Endodermal cell (in vitro differentiated cells): ENCODE measurements at regions not wholly inside any gene's neighbourhood (a gene's known extent, or its start where the extent isn't known, plus 50 kb on each side); places are given as distances from the start of the nearest gene placed in this dataset.

Experiments
- DNase-seq: peaks from one replicate; pipeline ENCODE4 v3.0.0-alpha.2; 2017
- H3K27ac ChIP-seq: 2 replicates; pipeline ENCODE4 v1.5.1; 2013; ENCODE audit warnings: mild to moderate bottlenecking, low read depth, low read length, moderate library complexity
- H3K27me3 ChIP-seq: 2 replicates; pipeline ENCODE4 v1.6.1; 2013; ENCODE audit warnings: mild to moderate bottlenecking, low read length, moderate library complexity; ENCODE audit not compliant: insufficient read depth, control insufficient read depth, poor library complexity, severe bottlenecking
- H3K36me3 ChIP-seq: 2 replicates; pipeline ENCODE4 v1.7.0; 2013; ENCODE audit warnings: mild to moderate bottlenecking, low read length, moderate library complexity; ENCODE audit not compliant: control insufficient read depth, insufficient read depth
- H3K4me1 ChIP-seq: one replicate; pipeline ENCODE4 v1.7.0; 2013; ENCODE audit warnings: low read length; ENCODE audit not compliant: control insufficient read depth, insufficient read depth
- H3K4me3 ChIP-seq: 2 replicates; pipeline ENCODE4 v1.5.1; 2013; ENCODE audit warnings: mild to moderate bottlenecking, low read length, moderate library complexity
- H3K9ac ChIP-seq: 2 replicates; pipeline ENCODE4 v1.6.1; 2013; ENCODE audit warnings: mild to moderate bottlenecking, low read length, moderate library complexity; ENCODE audit not compliant: poor library complexity, severe bottlenecking; ENCODE audit errors: extremely low read depth
- H3K9me3 ChIP-seq: 2 replicates; pipeline ENCODE4 v1.6.1; 2013; ENCODE audit warnings: mild to moderate bottlenecking, low read length, moderate library complexity; ENCODE audit not compliant: control insufficient read depth
- H3K27ac Mint-ChIP-seq: 2 replicates; pipeline ENCODE4 v1.8.0; 2020; ENCODE audit warnings: mixed read lengths
- H3K27me3 Mint-ChIP-seq: 2 replicates; pipeline ENCODE4 v1.8.0; 2021; ENCODE audit warnings: mild to moderate bottlenecking, mixed read lengths; ENCODE audit not compliant: insufficient read depth
- H3K36me3 Mint-ChIP-seq: 2 replicates; pipeline ENCODE4 v1.8.0; 2020; ENCODE audit warnings: low read depth, mixed read lengths
- H3K4me1 Mint-ChIP-seq: 2 replicates; pipeline ENCODE4 v1.8.0; 2020; ENCODE audit warnings: mixed read lengths
- H3K4me3 Mint-ChIP-seq: 2 replicates; pipeline ENCODE4 v1.8.0; 2020; ENCODE audit warnings: mild to moderate bottlenecking, moderate library complexity, mixed read lengths
- H3K9me3 Mint-ChIP-seq: 2 replicates; pipeline ENCODE4 v1.8.0; 2020; ENCODE audit warnings: mild to moderate bottlenecking, mixed read lengths
- CTCF ChIP-seq: fragments of 200-600 bp; sonication (generic); conservative IDR thresholded peaks from 2 replicates; pipeline ENCODE4 v1.5.0; 2021; ENCODE audit warnings: antibody characterized with exemption, mild to moderate bottlenecking
- WGBS, 2 experiments: methylation state at CpG; one replicate each; pipeline versions ENCODE4 v1.1.5 to v1.1.7; 2013; ENCODE audit warnings: missing lambda C conversion rate in 2 of 2, mixed read lengths in 1 of 2; ENCODE audit not compliant: insufficient coverage in 1 of 2, insufficient read length in 1 of 2; 5-methylcytosine and 5-hydroxymethylcytosine counted together

- no peaks in the 10 kb centered on the region for H3K27me3 ChIP-seq
- H3K4me3 Mint-ChIP-seq, result no peak overlapping the region
- H3K27ac ChIP-seq, result no peak overlapping the region
- H3K36me3 Mint-ChIP-seq, result peaks cover 3% of the 10 kb centered on the region
- WGBS, 2 experiments, result 93 to 96% methylated on average over 3 to 6 of the region's 6 CpGs
- H3K36me3 ChIP-seq, result no peaks in the 10 kb centered on the region
- no peaks in the 10 kb centered on the region for H3K27me3 Mint-ChIP-seq
- peaks cover 5% of the 10 kb centered on the region for H3K9me3 Mint-ChIP-seq
- no peak for TF ChIP-seq CTCF
- H3K9ac ChIP-seq, result no peak overlapping the region
- DNase-seq, result no peak
- peaks cover 27% of the 10 kb centered on the region for H3K4me1 Mint-ChIP-seq
- no peak overlapping the region for H3K4me3 ChIP-seq
- H3K4me1 ChIP-seq, result no peaks in the 10 kb centered on the region
- H3K9me3 ChIP-seq, result peaks cover 16% of the 10 kb centered on the region
- H3K27ac Mint-ChIP-seq, result no peak overlapping the region
Measured at GRCh38 chr2:234885886-234886285, 65.9 kb upstream of the SH3BP4 start.

- 60 to 63% methylated on average over 5 to 7 of the region's 7 CpGs for WGBS, 2 experiments
- Histone ChIP-seq H3K27ac (no peak overlapping the region), H3K27me3 (no peaks in the 10 kb centered on the region), H3K9me3 (peaks cover 16% of the 10 kb centered on the region), H3K4me1 (no peaks in the 10 kb centered on the region), H3K9ac (no peak overlapping the region), H3K4me3 (no peak overlapping the region), H3K36me3 (no peaks in the 10 kb centered on the region)
- H3K27me3 Mint-ChIP-seq, result no peaks in the 10 kb centered on the region
- H3K4me3 Mint-ChIP-seq, result no peak overlapping the region
- peaks cover 3% of the 10 kb centered on the region for H3K36me3 Mint-ChIP-seq
- H3K27ac Mint-ChIP-seq, result no peak overlapping the region
- TF ChIP-seq CTCF, result no peak
- peaks cover 3% of the 10 kb centered on the region for H3K9me3 Mint-ChIP-seq
- H3K4me1 Mint-ChIP-seq, result peaks cover 27% of the 10 kb centered on the region
- DNase-seq, result peak; percentile 77
Measured at GRCh38 chr2:234885118-234885517, 66.7 kb upstream of the SH3BP4 start.

GRCh38 chr2:234884591-234884990 lies 67.2 kb upstream of the SH3BP4 start:
- no peaks in the 10 kb centered on the region for H3K27me3 ChIP-seq
- H3K9me3 ChIP-seq, result peaks cover 16% of the 10 kb centered on the region
- H3K36me3 ChIP-seq, result no peaks in the 10 kb centered on the region
- TF ChIP-seq CTCF, result no peak
- DNase-seq, result no peak
- H3K27ac ChIP-seq, result no peak overlapping the region
- H3K9me3 Mint-ChIP-seq, result peaks cover 2% of the 10 kb centered on the region
- WGBS, 2 experiments, result 84 to 89% methylated on average over 3 to 7 of the region's 7 CpGs
- H3K27ac Mint-ChIP-seq, result no peak overlapping the region
- no peak overlapping the region for H3K9ac ChIP-seq
- H3K27me3 Mint-ChIP-seq, result no peaks in the 10 kb centered on the region
- no peak overlapping the region for H3K4me3 ChIP-seq
- peaks cover 3% of the 10 kb centered on the region for H3K36me3 Mint-ChIP-seq
- no peak overlapping the region for H3K4me3 Mint-ChIP-seq
- no peaks in the 10 kb centered on the region for H3K4me1 ChIP-seq
- peaks cover 27% of the 10 kb centered on the region for H3K4me1 Mint-ChIP-seq
